Type B pancreatic cell (in vitro differentiated cells): ENCODE measurements at regions not wholly inside any gene's neighbourhood (a gene's known extent, or its start where the extent isn't known, plus 50 kb on each side); places are given as distances from the start of the nearest gene placed in this dataset.

Experiments
- DNase-seq: peaks from one replicate; pipeline ENCODE4 v3.0.0; 2021; ENCODE audit warnings: mixed read lengths; ENCODE audit not compliant: unreplicated experiment; ENCODE audit errors: extremely low spot score
- H3K27ac Mint-ChIP-seq: 2 replicates; pipeline ENCODE4 v1.8.0; 2021; ENCODE audit warnings: mild to moderate bottlenecking, mixed read lengths
- H3K27me3 Mint-ChIP-seq: 2 replicates; pipeline ENCODE4 v1.8.0; 2021; ENCODE audit warnings: mixed read lengths
- H3K36me3 Mint-ChIP-seq: 2 replicates; pipeline ENCODE4 v1.8.0; 2021; ENCODE audit warnings: mixed read lengths
- H3K4me1 Mint-ChIP-seq: one replicate; pipeline ENCODE4 v1.8.0; 2021; ENCODE audit warnings: mixed read lengths; ENCODE audit not compliant: unreplicated experiment
- H3K4me3 Mint-ChIP-seq: 2 replicates; pipeline ENCODE4 v1.8.0; 2021; ENCODE audit warnings: mild to moderate bottlenecking, mixed read lengths
- H3K9me3 Mint-ChIP-seq: 2 replicates; pipeline ENCODE4 v1.8.0; 2021; ENCODE audit warnings: mixed read lengths
- TF ChIP-seq, protein P1 (sequence below): fragments of 200-600 bp; sonication (generic); conservative IDR thresholded peaks from 2 replicates; pipeline ENCODE4 v1.5.0; 2021; ENCODE audit warnings: antibody characterized with exemption, mild to moderate bottlenecking

DNA sequence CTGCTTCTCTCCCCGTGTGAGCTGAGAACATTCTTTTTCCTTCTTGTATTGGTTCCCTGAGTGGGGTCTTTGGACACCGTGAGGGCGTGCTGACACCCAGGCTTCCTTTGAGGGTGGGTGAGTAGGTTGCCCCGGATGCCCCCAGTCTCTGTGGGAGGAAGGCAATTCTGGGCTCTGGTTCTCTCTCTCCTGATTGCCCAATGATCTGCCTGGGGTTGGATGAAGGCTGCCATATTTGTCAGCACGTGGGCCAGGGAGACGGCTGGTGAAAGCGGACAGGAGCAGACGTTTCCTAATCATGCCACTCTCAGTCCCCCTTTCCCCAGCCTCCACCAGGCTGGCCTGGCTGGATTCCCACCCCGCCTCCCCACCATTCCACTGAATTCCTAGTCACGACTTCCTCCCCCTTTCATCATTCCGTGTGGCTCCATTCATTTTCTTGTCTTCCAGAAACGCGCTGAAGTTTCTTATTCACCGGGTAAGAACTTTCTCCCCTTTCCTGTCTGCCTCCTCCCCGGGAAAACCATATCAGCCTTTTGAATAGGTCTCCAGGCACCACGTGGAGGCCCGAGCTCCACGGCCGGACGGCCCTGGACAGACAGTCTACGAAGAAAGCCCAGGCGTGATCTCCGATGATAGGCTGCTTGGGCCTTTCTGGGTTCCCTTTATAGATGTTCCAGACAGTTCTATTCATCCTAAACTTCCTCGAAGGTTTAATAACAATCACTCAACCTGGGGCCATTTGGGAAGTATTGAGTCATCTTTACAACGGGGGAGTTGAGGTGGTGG, 98.7 kb upstream of the NPTX2 start:
- H3K4me1 Mint-ChIP-seq = no peaks in the 10 kb centered on the region
- no peak overlapping the region for H3K4me3 Mint-ChIP-seq
- H3K27me3 Mint-ChIP-seq = no peaks in the 10 kb centered on the region
- no peaks in the 10 kb centered on the region for H3K9me3 Mint-ChIP-seq
- TF ChIP-seq, protein P1, sequence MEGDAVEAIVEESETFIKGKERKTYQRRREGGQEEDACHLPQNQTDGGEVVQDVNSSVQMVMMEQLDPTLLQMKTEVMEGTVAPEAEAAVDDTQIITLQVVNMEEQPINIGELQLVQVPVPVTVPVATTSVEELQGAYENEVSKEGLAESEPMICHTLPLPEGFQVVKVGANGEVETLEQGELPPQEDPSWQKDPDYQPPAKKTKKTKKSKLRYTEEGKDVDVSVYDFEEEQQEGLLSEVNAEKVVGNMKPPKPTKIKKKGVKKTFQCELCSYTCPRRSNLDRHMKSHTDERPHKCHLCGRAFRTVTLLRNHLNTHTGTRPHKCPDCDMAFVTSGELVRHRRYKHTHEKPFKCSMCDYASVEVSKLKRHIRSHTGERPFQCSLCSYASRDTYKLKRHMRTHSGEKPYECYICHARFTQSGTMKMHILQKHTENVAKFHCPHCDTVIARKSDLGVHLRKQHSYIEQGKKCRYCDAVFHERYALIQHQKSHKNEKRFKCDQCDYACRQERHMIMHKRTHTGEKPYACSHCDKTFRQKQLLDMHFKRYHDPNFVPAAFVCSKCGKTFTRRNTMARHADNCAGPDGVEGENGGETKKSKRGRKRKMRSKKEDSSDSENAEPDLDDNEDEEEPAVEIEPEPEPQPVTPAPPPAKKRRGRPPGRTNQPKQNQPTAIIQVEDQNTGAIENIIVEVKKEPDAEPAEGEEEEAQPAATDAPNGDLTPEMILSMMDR = no peak
- no peak for DNase-seq
- H3K36me3 Mint-ChIP-seq = no peaks in the 10 kb centered on the region
- no peak overlapping the region for H3K27ac Mint-ChIP-seq

DNA sequence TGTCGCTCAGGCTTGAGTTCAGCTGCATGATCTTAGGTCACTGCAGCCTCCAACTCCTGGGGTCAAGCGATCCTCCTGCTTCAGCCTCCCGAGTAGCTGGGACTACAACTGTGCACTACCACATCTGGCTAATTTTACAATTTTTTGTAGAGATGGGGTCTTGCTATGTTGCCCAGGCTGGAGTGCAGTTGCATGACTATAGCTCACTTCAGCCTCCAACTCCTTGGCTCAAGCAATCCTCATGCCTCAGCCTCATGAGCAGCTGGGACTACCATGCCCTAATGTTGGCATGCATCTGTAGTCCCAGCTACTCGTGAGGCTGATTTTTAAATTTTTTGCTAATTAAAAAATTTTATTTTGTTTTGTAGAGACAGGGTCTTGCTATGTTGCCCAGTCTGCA, 101.9 kb upstream of the NPTX2 start:
- Mint-ChIP-seq H3K4me1 (no peaks in the 10 kb centered on the region), H3K27ac (no peak overlapping the region), H3K4me3 (no peak overlapping the region), H3K9me3 (no peaks in the 10 kb centered on the region), H3K27me3 (peaks cover 8% of the 10 kb centered on the region), H3K36me3 (no peaks in the 10 kb centered on the region)
- no peak for DNase-seq
- TF ChIP-seq, protein P1 = no peak

DNA sequence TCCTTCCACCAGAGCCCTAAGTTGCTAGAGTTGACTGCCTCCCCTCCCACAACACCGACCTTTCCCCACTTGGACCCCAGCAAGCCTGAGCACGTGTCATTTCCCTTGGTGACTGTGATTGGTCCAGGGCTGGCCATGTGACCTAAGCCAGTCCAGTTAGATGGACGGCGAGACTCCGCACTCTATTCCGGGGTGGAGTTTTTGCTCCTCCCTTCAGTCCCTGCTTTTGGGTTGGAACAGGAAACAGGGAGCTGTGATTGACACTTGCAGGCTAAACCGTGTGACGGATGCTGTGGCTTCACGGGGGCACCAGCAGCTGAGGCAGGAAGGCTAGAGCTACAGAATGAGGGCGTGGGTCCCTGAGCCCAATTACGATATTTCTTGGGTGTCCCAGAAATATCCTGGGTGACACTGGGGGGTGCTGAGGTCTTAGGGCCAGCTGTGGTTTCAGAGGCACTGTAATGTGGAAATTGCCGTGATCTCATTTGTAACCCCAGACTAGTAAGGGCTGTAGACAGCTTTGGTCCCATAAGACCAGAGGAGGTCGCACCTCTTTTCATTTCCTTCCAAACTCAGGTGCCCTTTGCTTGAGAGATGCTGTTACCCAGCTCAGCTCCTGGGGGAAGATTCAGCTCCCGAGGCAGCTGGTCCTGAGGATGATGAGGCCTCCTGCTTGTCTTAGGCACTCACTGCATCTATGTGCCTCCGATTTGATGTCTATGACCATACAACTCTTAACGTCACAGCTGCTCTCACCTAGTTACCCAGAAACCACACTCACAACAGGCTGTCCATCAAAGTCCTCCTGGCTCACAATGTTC, 102.7 kb upstream of the NPTX2 start:
- DNase-seq = no peak

DNA sequence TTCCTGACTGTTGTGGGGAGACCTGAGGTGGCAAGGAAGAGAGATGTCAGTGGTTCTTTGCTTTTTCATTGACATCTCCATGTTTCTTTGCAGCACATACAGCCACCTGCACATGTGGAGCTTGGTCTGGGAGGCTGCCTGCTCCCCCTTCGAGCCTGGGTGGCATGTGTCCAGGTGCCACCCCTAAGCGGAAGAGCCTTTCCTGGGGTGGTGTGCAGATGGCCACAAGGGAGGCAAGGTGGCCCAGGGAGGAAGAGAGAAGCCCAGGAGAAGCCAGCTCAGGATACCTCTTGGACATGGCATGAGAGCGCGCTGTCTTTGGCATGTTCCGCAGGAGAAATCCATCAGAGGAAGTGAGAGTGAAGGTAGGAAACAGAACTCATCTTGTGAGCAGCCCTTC, 105.9 kb upstream of the NPTX2 start:
- peaks cover 19% of the 10 kb centered on the region for H3K27me3 Mint-ChIP-seq
- H3K4me3 Mint-ChIP-seq = no peak overlapping the region
- DNase-seq = no peak
- TF ChIP-seq, protein P1 = no peak
- H3K9me3 Mint-ChIP-seq = no peaks in the 10 kb centered on the region
- H3K4me1 Mint-ChIP-seq = no peaks in the 10 kb centered on the region
- H3K36me3 Mint-ChIP-seq = no peaks in the 10 kb centered on the region
- no peak overlapping the region for H3K27ac Mint-ChIP-seq

More for the DNA sequence above, 102.7 kb upstream of the NPTX2 start:
- TF ChIP-seq, protein P1 = no peak
- H3K9me3 Mint-ChIP-seq = no peaks in the 10 kb centered on the region
- no peaks in the 10 kb centered on the region for H3K4me1 Mint-ChIP-seq
- no peaks in the 10 kb centered on the region for H3K36me3 Mint-ChIP-seq
- no peak overlapping the region for H3K27ac Mint-ChIP-seq
- H3K4me3 Mint-ChIP-seq = no peak overlapping the region
- peaks cover 8% of the 10 kb centered on the region for H3K27me3 Mint-ChIP-seq

DNA sequence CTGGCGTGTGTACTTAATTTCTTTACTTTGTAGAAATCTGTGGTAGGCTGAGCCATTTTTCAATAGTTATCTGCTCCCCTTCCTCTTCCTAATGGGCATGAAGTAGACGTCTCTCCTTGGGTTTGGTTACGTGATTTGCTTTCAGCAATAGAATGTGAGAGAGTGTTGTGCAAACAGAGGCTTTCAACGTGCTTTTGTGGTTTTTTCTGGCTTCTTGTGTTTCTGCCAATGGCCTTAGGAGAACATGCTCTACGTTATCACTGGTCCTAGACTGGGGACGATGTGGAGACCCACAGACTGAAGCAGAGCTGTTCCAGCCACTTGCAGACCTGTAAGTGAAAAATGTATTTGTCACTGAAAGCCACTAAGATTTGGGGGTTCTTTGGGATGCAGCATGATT, 107.2 kb upstream of the NPTX2 start:
- no peak overlapping the region for H3K4me3 Mint-ChIP-seq
- no peak overlapping the region for H3K27ac Mint-ChIP-seq
- TF ChIP-seq, protein P1 = no peak
- no peaks in the 10 kb centered on the region for H3K9me3 Mint-ChIP-seq
- DNase-seq = no peak
- H3K4me1 Mint-ChIP-seq = no peaks in the 10 kb centered on the region
- peaks cover 23% of the 10 kb centered on the region for H3K27me3 Mint-ChIP-seq
- H3K36me3 Mint-ChIP-seq = no peaks in the 10 kb centered on the region
